NB4 (cell line): ENCODE measurements at regions not wholly inside any gene's neighbourhood (a gene's known extent, or its start where the extent isn't known, plus 50 kb on each side); places are given as distances from the start of the nearest gene placed in this dataset.
A peak's percentile ranks its signal among the peaks of the same experiment; 100 is the strongest.

Experiments
- DNase-seq: peaks from one replicate; pipeline ENCODE4 v3.0.0; 2010; ENCODE audit warnings: low read depth
- H3K4me3 ChIP-seq: one replicate; pipeline ENCODE4 v1.5.1; 2011; ENCODE audit warnings: mild to moderate bottlenecking, low read depth, low read length, moderate library complexity
- MYC ChIP-seq: IDR thresholded peaks from 2 replicates; pipeline ENCODE4 v1.6.1; 2011; ENCODE audit warnings: low read depth, low read length
- POLR2A ChIP-seq: IDR thresholded peaks from 2 replicates; pipeline ENCODE4 v1.6.1; 2011; ENCODE audit warnings: mild to moderate bottlenecking; ENCODE audit not compliant: insufficient read length; ENCODE audit errors: extremely low read depth
- TF ChIP-seq, protein P1 (sequence below): IDR thresholded peaks from 2 replicates; pipeline ENCODE4 v1.6.1; 2011; ENCODE audit warnings: low read depth, low read length
- TF ChIP-seq, protein P2 (sequence below): IDR thresholded peaks from one replicate; pipeline ENCODE4 v1.5.1; 2012; ENCODE audit warnings: low read depth, low read length

DNA sequence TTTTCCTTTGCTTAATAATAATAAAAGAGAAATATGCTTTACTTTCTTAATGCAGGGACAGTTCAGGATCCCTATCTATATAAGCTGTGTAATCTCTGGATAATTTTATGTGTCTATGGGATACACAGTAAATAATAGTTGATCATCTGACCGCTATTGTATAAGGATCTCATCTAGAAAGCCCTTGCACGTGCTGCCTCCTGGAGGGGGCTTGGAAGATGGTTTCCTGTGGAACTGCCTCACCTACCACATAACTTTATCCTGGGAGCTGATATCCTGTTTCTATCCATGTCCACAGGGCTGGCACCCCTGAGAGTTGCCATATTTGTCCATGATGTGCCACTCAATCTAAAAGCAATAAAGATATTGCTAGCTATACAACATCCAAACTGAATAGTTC lies 139.3 kb upstream of the FRMPD4 start:
- TF ChIP-seq MYC, result no peak
- H3K4me3 ChIP-seq, result no peak overlapping the region
- DNase-seq, result no peak

GRCh38 chrX:12002876-12003275 lies 135.4 kb upstream of the FRMPD4 start:
- no peak for TF ChIP-seq POLR2A
- TF ChIP-seq MYC, result no peak
- TF ChIP-seq, protein P1, sequence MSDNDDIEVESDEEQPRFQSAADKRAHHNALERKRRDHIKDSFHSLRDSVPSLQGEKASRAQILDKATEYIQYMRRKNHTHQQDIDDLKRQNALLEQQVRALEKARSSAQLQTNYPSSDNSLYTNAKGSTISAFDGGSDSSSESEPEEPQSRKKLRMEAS, result no peak
- TF ChIP-seq, protein P2, sequence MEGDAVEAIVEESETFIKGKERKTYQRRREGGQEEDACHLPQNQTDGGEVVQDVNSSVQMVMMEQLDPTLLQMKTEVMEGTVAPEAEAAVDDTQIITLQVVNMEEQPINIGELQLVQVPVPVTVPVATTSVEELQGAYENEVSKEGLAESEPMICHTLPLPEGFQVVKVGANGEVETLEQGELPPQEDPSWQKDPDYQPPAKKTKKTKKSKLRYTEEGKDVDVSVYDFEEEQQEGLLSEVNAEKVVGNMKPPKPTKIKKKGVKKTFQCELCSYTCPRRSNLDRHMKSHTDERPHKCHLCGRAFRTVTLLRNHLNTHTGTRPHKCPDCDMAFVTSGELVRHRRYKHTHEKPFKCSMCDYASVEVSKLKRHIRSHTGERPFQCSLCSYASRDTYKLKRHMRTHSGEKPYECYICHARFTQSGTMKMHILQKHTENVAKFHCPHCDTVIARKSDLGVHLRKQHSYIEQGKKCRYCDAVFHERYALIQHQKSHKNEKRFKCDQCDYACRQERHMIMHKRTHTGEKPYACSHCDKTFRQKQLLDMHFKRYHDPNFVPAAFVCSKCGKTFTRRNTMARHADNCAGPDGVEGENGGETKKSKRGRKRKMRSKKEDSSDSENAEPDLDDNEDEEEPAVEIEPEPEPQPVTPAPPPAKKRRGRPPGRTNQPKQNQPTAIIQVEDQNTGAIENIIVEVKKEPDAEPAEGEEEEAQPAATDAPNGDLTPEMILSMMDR, result no peak
- H3K4me3 ChIP-seq, result no peak overlapping the region
- DNase-seq, result no peak

DNA sequence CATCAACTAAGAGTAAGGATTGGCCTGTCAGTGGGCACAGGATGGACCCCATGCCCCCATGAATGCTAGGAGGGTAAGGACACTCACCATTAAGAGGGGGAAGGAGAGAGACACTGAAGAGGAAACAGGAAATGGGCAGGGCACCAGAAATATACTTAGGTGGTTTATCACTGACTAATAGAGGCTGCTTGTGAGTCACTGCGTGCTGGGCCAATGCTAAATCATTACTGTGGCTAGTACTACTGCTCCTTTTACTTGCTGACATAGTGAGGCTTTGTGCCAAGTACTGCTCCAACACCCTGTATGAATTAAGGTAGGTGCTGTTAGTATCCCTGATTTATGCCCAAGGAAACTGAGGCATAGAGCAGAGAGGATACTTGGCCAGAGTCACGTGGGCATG lies 130.4 kb upstream of the FRMPD4 start:
- TF ChIP-seq MYC (no peak), POLR2A (no peak)
- TF ChIP-seq, protein P1, result no peak
- TF ChIP-seq, protein P2, result no peak
- H3K4me3 ChIP-seq, result no peak overlapping the region
- peak; percentile 0 for DNase-seq

DNA sequence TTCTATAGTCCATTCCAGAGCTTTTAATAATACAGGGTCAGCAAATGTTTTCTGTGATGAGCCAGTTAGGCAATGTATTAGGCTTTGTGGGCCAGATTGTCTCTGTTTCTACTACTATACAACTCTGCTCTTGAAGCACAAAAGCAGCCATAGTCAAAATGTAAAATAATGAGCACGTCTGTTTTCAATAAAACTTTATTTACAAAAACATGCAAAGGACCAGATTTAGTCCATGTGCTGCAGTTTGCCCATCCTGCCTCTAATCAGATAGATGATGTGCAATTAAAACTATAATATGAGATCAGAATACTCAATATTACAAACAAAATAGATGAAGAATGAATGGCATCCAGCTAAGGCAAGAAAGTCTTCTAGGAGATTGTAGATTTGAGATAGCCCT lies 127.8 kb upstream of the FRMPD4 start:
- no peak overlapping the region for H3K4me3 ChIP-seq
- no peak for DNase-seq
- TF ChIP-seq MYC (no peak), POLR2A (no peak)
- TF ChIP-seq, protein P1, result no peak
- TF ChIP-seq, protein P2, result no peak

GRCh38 chrX:12011075-12011474 lies 127.2 kb upstream of the FRMPD4 start:
- no peak for DNase-seq
- H3K4me3 ChIP-seq, result no peak overlapping the region
- TF ChIP-seq, protein P2, result no peak
- TF ChIP-seq, protein P1, result no peak
- no peak for TF ChIP-seq POLR2A
- TF ChIP-seq MYC, result no peak

GRCh38 chrX:12013211-12013618 lies 125.1 kb upstream of the FRMPD4 start:
- DNase-seq, result no peak
- no peak overlapping the region for H3K4me3 ChIP-seq
- TF ChIP-seq MYC (no peak), POLR2A (no peak)
- TF ChIP-seq, protein P1, result no peak
- TF ChIP-seq, protein P2, result no peak
